GM12891 (cell line): ENCODE measurements at regions not wholly inside any gene's neighbourhood (a gene's known extent, or its start where the extent isn't known, plus 50 kb on each side); places are given as distances from the start of the nearest gene placed in this dataset.

Experiments used
- PAX5 ChIP-seq: IDR thresholded peaks from 2 replicates; pipeline ENCODE4 v1.6.1; 2011; ENCODE audit warnings: low read length, moderate library complexity, mild to moderate bottlenecking; ENCODE audit not compliant: insufficient read depth, severe bottlenecking
- POLR2A ChIP-seq: IDR thresholded peaks from 2 replicates; pipeline ENCODE4 v1.6.1; 2011; ENCODE audit warnings: low read depth, low read length, control low read depth
- POLR2AphosphoS5 ChIP-seq: IDR thresholded peaks from 2 replicates; pipeline ENCODE4 v1.6.1; 2011; ENCODE audit warnings: low read depth, low read length, control low read depth
- POU2F2 ChIP-seq: IDR thresholded peaks from 2 replicates; pipeline ENCODE4 v1.6.1; 2011; ENCODE audit warnings: low read depth, mild to moderate bottlenecking, control low read depth, low read length, moderate library complexity
- SPI1 ChIP-seq: IDR thresholded peaks from 2 replicates; pipeline ENCODE4 v1.6.1; 2011; ENCODE audit warnings: low read depth, low read length, control low read depth
- TAF1 ChIP-seq: IDR thresholded peaks from 2 replicates; pipeline ENCODE4 v1.6.1; 2011; ENCODE audit warnings: low read depth, low read length, control low read depth

- TF ChIP-seq TAF1, result no peak
- TF ChIP-seq POLR2A, result no peak
- no peak for TF ChIP-seq POLR2AphosphoS5
- no peak for TF ChIP-seq SPI1
- no peak for TF ChIP-seq PAX5
- no peak for TF ChIP-seq POU2F2
Measured at GRCh38 chr14:94903338-94903737, 133.4 kb upstream of the GSC start.
